ENCODE measurements at regions not wholly inside any gene's neighbourhood (a gene's known extent, or its start where the extent isn't known, plus 50 kb on each side); places are given as distances from the start of the nearest gene placed in this dataset.

DNA sequence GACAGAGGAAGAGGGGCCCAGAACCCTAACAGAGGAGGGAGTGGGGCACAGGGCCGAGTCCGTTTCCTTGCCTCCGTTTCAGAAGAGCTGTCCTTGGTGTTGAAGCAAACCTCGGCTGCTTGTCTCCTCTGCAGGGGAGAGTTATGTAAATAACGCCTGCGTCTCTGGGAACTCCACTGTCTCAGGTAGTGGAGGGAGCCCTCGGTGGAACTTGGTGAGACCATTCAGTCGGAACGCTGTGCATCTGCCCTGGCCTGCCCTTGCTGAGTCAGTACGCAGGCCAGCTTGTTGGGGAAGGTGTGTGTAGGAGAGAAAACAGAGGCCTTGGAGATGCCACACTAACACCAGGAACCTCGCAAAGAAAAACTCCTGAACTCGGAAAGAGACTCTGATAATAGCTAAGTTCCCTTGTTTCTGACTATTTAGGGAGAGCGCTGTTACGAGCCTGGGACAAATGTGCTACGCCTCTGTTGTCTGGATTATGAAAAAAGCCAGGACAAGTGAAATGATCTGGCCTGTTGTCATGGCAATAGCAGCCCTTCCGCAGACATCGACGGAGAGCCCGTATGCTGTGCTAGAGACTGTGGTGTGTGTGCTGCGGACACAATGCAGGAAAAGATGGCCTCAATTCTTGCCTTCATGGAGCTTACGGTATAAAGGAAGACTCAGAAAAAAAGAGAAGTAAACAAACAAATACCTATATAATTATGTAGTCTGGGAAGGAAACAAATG, 94.6 kb upstream of the AKT3 start:
- TF ChIP-seq POLR2AphosphoS5 (IDR thresholded peaks at IDR 0.05; ENCODE audit: low read depth, low read length) (no peak), SIN3A (conservative IDR thresholded peaks at IDR 0.05 in 1 of 2, IDR thresholded peaks at IDR 0.05 in 1 of 2; ENCODE audit: low read depth in 1 of 2, low read length in 2 of 2) (peak; percentile 93 to 96), POLR2A (IDR thresholded peaks at IDR 0.05; ENCODE audit: control extremely low read depth in 1 of 2, low read depth in 2 of 2, low read length in 2 of 2) (no peak), EP300 (IDR thresholded peaks at IDR 0.05; ENCODE audit: borderline replicate concordance in 1 of 2, low read depth in 2 of 2, low read length in 2 of 2) (no peak), TCF12 (IDR thresholded peaks at IDR 0.05; ENCODE audit: low read depth, low read length) (no peak), TEAD4 (IDR thresholded peaks at IDR 0.05; ENCODE audit: low read depth, low read length) (no peak), EZH2 (IDR thresholded peaks at IDR 0.05; ENCODE audit: low read depth, low read length, severe bottlenecking) (no peak), SIX5 (IDR thresholded peaks at IDR 0.05; ENCODE audit: low read depth, low read length) (no peak), RAD21 (IDR thresholded peaks at IDR 0.05 in 1 of 2, conservative IDR thresholded peaks at IDR 0.05 in 1 of 2; ENCODE audit: low read depth in 2 of 2, low read length in 2 of 2) (peak; percentile 17 to 18; a peak in 3 of 4 replicates)
- TF ChIP-seq, protein P1, sequence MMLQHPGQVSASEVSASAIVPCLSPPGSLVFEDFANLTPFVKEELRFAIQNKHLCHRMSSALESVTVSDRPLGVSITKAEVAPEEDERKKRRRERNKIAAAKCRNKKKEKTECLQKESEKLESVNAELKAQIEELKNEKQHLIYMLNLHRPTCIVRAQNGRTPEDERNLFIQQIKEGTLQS (IDR thresholded peaks at IDR 0.05; ENCODE audit: insufficient read depth, low read depth, low read length): no peak
- TF ChIP-seq, protein P2, sequence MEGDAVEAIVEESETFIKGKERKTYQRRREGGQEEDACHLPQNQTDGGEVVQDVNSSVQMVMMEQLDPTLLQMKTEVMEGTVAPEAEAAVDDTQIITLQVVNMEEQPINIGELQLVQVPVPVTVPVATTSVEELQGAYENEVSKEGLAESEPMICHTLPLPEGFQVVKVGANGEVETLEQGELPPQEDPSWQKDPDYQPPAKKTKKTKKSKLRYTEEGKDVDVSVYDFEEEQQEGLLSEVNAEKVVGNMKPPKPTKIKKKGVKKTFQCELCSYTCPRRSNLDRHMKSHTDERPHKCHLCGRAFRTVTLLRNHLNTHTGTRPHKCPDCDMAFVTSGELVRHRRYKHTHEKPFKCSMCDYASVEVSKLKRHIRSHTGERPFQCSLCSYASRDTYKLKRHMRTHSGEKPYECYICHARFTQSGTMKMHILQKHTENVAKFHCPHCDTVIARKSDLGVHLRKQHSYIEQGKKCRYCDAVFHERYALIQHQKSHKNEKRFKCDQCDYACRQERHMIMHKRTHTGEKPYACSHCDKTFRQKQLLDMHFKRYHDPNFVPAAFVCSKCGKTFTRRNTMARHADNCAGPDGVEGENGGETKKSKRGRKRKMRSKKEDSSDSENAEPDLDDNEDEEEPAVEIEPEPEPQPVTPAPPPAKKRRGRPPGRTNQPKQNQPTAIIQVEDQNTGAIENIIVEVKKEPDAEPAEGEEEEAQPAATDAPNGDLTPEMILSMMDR (IDR thresholded peaks at IDR 0.05; ENCODE audit: control extremely low read depth in 1 of 3, insufficient read depth in 1 of 3, low read depth in 1 of 3, low read length in 3 of 3): no peak
- TF ChIP-seq, protein P3, sequence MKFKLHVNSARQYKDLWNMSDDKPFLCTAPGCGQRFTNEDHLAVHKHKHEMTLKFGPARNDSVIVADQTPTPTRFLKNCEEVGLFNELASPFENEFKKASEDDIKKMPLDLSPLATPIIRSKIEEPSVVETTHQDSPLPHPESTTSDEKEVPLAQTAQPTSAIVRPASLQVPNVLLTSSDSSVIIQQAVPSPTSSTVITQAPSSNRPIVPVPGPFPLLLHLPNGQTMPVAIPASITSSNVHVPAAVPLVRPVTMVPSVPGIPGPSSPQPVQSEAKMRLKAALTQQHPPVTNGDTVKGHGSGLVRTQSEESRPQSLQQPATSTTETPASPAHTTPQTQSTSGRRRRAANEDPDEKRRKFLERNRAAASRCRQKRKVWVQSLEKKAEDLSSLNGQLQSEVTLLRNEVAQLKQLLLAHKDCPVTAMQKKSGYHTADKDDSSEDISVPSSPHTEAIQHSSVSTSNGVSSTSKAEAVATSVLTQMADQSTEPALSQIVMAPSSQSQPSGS (IDR thresholded peaks at IDR 0.05; ENCODE audit: low read length): no peak
- TF ChIP-seq, protein P4, sequence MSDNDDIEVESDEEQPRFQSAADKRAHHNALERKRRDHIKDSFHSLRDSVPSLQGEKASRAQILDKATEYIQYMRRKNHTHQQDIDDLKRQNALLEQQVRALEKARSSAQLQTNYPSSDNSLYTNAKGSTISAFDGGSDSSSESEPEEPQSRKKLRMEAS (IDR thresholded peaks at IDR 0.05): peak; percentile 34; the same call in 1 of the 2 replicates

Data from H1 (cell line).